HT-29 (cell line): ENCODE measurements at regions not wholly inside any gene's neighbourhood (a gene's known extent, or its start where the extent isn't known, plus 50 kb on each side); places are given as distances from the start of the nearest gene placed in this dataset.
A peak's percentile ranks its signal among the peaks of the same experiment; 100 is the strongest.
"Not testable (repeated sequence)": the region's sequence is repeated elsewhere in the genome, so short reads cannot be mapped to it uniquely, and the experiment has no call there.

ENCODE experiments used
- DNase-seq: peaks from one replicate; pipeline ENCODE4 v3.0.0-alpha.2; 2015; ENCODE audit warnings: low spot score

- DNase-seq: no peak
These were observed 495.8 kb downstream of the AJAP1 start for GRCh38 chr1:5150191-5150590.

- DNase-seq: no peak
These were observed 493.4 kb downstream of the AJAP1 start for GRCh38 chr1:5147806-5148205.

GRCh38 chr1:5142389-5142788, 488.0 kb downstream of the AJAP1 start:
- DNase-seq: no peak

GRCh38 chr1:5141750-5142149, 487.3 kb downstream of the AJAP1 start:
- DNase-seq: no peak

- DNase-seq: no peak
These were observed 486.6 kb downstream of the AJAP1 start for GRCh38 chr1:5140962-5141361.

GRCh38 chr1:5140136-5140535, 485.7 kb downstream of the AJAP1 start:
- DNase-seq: no peak

- DNase-seq: no peak
These were observed 475.4 kb downstream of the AJAP1 start for GRCh38 chr1:5129746-5130355.

- no peak for DNase-seq
These were observed 470.8 kb downstream of the AJAP1 start for GRCh38 chr1:5125208-5125607.

- DNase-seq: no peak
These were observed 466.1 kb downstream of the AJAP1 start for GRCh38 chr1:5120559-5120958.

- no peak for DNase-seq
These were observed 465.2 kb downstream of the AJAP1 start for GRCh38 chr1:5119366-5120234.

- DNase-seq: not testable (repeated sequence)
These were observed 464.4 kb downstream of the AJAP1 start for GRCh38 chr1:5118771-5119170.

GRCh38 chr1:5118292-5118691, 463.9 kb downstream of the AJAP1 start:
- not testable (repeated sequence) for DNase-seq

- DNase-seq: no peak
These were observed 457.2 kb downstream of the AJAP1 start for GRCh38 chr1:5111581-5111980.

GRCh38 chr1:5110508-5110907, 456.1 kb downstream of the AJAP1 start:
- no peak for DNase-seq

- no peak for DNase-seq
These were observed 455.2 kb downstream of the AJAP1 start for GRCh38 chr1:5109633-5110032.

- DNase-seq: no peak
These were observed 454.3 kb downstream of the AJAP1 start for GRCh38 chr1:5108740-5109139.

GRCh38 chr1:5105744-5106143, 451.3 kb downstream of the AJAP1 start:
- DNase-seq: no peak

GRCh38 chr1:5099558-5099957, 445.1 kb downstream of the AJAP1 start:
- DNase-seq: peak; percentile 28

- DNase-seq: no peak
These were observed 444.6 kb downstream of the AJAP1 start for GRCh38 chr1:5098981-5099385.

GRCh38 chr1:5093042-5093441, 438.6 kb downstream of the AJAP1 start:
- no peak for DNase-seq

- DNase-seq: no peak
These were observed 430.3 kb downstream of the AJAP1 start for GRCh38 chr1:5084676-5085075.

GRCh38 chr1:5067246-5067645, 412.8 kb downstream of the AJAP1 start:
- DNase-seq: no peak

GRCh38 chr1:5053744-5054143, 399.3 kb downstream of the AJAP1 start:
- DNase-seq: no peak
